GM21528 (cell line): ENCODE measurements at regions not wholly inside any gene's neighbourhood (a gene's known extent, or its start where the extent isn't known, plus 50 kb on each side); places are given as distances from the start of the nearest gene placed in this dataset.
"Not testable (repeated sequence)": the region's sequence is repeated elsewhere in the genome, so short reads cannot be mapped to it uniquely, and the experiment has no call there.

ENCODE experiments used
- ATAC-seq: cut with Tn5 transposase; IDR thresholded peaks from one replicate; pipeline ENCODE4 v1.9.1; 2021; ENCODE audit warnings: mild to moderate bottlenecking, moderate library complexity; ENCODE audit not compliant: unreplicated experiment, low FRiP score

DNA sequence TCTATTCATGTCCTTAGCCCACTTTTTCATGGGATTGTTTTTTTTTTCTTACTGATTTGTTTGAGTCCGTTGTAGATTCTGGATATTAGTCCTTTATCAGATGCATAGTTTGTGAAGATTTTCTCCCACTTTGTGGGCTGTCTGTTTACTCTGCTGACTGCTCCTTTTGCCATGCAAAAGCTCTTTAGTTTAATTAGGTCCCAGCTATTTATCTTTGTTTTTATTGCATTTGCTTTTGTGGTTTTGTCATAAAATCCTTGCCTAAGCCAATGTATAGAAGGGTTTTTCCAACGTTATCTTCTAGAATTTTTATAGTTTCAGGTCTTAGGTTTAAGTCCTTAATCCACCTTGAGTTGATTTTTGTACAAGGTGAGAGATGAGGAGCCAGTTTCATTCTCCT lies 358.9 kb downstream of the ADAMTS20 start:
- ATAC-seq = not testable (repeated sequence)

GRCh38 chr12:43192442-43192841 lies 359.6 kb downstream of the ADAMTS20 start:
- not testable (repeated sequence) for ATAC-seq

DNA sequence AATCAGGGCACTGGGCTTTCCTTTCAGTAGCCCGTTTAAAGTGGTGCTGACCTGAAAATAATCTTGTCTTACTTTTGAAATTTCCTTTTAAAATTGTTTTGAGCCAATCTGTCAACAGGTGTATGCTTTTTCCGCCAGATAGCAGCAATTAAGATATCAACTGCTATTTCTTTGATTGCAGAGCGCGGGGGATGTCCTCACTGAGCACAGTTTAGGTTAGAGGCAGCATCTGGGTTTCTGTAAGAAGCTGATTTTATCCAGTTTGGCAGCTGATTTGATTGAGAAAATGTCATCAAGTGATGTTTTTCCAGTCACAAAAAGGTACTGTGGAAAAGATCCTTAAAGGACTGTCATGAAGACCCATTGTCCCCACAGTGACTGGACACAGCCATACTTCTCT lies 371.8 kb downstream of the ADAMTS20 start:
- ATAC-seq = no peak

DNA sequence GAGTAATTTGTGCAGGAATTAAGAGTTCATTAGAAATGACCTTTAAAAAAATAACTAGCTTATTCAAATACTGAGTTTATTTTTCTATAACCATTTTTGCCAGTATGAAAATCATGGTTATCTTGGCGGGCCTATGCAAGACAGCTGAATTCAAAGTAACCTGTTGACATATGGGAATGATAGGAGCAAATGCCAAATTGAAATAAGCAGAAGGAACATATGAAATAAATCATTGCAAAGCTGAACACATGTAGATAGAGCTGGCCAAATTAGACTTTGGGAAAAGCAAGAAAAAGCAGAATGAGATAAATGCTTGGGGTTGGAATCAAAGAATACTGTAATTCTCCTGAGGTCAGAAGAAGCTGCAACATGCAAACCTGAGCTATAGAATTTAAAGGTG lies 372.5 kb downstream of the ADAMTS20 start:
- ATAC-seq = no peak

- ATAC-seq = no peak
Observed at GRCh38 chr12:43177276-43177675, 374.7 kb downstream of the ADAMTS20 start.

DNA sequence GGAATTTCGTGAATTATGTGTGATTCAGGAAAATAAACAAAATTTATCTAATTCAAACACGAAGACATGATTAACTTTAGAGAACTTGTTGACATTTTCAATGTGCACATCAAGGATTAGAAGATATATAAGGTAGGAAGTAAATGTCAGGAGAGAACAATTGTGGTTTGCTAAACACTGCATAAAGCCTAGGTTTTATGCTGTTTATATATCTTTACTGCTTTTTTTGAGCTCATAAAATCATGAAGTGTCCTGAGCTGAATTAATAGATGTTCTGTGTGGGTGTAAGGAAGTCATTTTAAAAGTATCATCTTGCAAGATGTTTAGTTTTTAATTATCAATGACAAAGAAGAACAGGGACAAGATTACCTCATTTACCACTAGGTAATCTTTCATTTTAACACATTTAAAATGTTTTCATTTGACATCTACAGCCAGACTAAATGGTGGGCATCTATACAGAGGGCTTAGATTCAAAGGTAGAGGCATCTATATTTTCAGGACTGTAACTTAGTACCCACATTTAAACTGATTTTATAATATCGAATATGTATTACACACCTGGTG lies 382.8 kb downstream of the ADAMTS20 start:
- ATAC-seq = no peak

DNA sequence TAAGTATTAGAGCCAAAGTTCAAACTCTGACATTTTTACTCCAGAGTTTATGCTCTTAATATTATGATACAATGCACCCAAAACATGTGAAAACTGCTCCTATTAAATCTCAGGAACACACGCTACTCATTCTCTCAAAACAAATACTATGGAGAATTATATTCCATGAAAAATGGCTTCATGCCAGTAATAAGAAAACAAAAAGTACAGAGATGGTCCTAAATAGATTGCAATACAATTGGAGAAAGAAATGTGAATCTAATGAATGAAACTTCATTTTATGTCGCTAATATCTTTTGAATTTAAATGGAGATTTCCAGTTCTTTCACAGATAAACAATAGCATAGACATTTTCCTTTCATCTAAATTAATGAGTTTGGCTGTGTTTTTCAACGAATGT lies 384.3 kb downstream of the ADAMTS20 start:
- ATAC-seq = no peak

DNA sequence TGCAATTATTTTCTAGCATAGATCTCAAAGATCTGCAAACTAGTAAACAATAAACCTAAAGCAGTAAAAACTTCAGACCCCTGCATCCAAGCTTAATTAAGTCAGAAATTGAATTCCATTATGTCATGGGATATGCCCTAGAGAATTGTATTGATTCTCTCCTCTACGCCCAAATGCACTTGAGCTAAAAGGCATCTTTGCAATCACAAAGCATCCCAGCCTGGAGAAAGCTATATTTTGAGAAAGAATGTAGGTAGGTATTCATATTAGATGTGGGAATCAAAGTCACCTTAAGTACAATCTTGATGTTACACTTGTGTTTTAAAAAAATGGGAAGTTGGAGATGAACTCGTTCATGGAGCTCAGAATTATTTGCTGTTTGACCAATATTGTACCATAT lies 386.7 kb downstream of the ADAMTS20 start:
- ATAC-seq = no peak

DNA sequence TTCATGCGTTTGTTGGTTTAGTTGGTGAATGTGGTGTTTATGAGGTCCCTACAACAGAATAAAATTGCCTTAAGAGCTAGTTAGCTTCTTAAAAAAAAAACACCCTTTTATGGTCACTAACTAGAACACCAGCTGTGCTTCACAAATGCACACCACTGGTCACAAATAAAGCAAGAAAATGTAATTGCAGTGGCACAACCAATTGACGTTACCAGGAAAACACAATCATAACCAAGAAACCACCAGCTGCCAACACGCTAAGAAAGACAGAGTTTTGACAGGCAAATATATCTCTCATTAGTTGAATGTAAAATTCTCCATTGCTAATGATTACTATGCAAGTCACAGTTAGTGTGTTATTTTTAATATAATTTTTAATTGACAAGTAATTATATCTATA lies 389.9 kb downstream of the ADAMTS20 start:
- no peak for ATAC-seq

- ATAC-seq = no peak
Observed at GRCh38 chr12:43159506-43159905, 392.5 kb downstream of the ADAMTS20 start.

- no peak for ATAC-seq
Observed at GRCh38 chr12:43158126-43158525, 393.9 kb downstream of the ADAMTS20 start.

DNA sequence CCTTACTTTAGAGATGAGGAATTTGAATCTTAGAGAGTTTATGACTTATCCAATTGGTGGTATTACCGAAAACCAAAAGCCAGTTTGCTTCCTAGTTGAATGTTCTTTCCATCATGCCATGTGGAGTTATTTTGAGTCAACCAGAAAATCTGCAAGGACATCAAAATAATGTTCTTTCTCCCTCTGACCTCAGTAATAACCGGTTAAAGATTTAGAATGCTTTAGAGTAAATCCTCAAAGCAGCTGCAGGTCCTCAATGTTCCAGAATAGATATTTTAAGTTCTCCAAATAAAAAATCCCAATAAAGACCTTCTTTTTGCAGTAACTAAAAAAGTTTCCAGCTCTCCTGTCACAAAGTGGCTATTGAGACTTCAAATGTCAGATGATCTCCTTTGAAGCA lies 396.6 kb downstream of the ADAMTS20 start:
- ATAC-seq = no peak

DNA sequence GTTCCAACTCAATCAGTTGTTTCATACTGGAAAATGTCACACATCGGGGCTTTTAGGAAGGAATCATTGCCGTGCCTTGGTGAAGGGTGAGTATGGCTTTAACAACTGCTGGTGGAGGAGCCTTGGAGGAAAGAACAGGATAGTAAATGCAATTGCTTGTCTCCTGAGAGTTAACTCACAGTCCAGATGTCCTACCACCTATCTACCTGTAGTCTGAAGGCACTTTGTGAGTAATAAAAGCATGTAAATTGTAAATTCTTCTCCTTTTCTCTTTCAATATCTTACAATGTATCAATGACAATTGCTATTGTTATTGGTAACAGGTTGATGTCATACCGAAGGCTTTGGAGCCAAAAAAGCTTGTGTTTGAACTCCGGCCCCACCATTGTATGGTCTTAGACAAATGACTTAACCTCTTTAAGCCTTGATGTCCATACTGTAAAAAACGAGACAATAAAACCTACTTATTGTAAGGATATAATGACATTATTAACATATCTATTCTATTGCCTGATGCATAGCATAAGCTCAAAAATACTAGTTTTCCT lies 397.4 kb downstream of the ADAMTS20 start:
- ATAC-seq = no peak

GRCh38 chr12:43151441-43151981 lies 400.5 kb downstream of the ADAMTS20 start:
- ATAC-seq = no peak

DNA sequence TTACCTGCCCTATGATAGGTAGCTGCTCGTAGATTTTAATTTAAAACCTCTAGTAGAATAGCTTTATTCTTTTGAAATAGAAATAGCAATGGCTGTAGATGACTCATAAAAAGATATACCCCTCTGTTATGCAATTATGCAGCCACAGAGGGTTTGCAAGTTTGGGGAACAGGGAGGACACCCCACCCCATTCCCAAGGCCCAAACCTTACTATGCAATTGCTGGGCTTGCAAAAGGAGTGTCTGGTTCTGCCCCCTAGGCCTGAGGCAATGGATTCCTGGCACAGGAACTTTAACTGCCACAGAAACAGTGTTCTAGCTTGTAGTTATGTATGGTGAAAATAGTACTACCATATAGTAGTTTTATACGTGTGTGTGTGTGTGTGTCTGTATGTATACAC lies 403.3 kb downstream of the ADAMTS20 start:
- no peak for ATAC-seq

DNA sequence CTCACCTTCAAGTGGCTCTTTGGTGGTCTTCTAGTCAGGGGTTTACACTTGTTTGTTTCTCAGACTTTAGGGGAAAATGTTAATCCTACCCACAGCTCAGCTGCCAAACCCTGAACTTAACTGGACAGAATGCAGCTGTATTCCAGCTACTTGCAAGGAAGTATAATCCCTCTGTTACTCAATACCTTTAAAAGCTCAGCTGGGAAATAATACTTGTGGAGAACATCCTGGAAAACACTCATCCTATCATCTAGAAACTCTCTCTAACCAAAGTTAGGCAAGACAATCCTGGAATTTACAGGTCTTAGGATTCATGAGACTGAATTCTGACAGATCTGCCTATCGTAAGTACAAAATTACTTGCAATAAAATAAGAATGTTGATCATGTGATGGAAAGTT lies 404.1 kb downstream of the ADAMTS20 start:
- no peak for ATAC-seq

DNA sequence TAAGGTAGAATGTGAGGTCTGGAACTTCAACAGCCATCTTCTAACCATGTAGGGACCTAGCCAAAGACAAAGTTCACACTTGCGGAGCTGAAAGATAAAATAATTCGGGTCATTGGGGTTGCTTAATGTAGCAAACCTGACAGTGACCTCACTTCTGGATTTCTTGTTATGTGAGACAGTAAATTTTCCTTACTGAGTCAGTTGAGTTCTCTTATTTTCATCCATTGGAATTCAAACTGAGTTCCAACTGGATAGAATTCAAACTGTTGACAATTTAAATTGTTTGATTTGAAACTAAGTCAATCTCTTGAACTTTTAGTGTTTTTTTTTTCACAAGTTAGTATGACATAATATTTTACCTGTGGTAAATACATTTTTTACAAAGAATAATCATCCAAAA lies 406.5 kb downstream of the ADAMTS20 start:
- no peak for ATAC-seq

- no peak for ATAC-seq
Observed at GRCh38 chr12:43143278-43143677, 408.7 kb downstream of the ADAMTS20 start.

DNA sequence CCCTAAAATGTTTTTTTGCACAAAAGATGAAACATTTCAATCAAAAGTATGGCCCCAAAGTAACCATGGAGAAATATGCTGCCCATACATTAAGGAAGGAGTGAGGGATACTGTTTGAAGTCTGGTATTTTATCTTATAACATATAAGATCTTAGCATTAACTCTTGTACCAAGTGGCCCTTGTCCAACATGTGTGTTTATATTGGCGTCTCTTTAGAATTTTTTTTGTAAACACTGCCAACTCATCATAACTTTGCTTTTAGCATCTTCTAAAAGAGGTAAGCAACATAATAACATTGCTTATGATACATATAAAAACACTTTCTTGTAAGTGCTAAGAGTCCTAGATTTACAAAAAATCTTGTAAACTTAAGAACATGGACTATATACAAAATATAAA lies 419.7 kb downstream of the ADAMTS20 start:
- ATAC-seq = no peak

- ATAC-seq = no peak
Observed at GRCh38 chr12:43131301-43131700, 420.7 kb downstream of the ADAMTS20 start.

GRCh38 chr12:43127886-43128549 lies 424.0 kb downstream of the ADAMTS20 start:
- no peak for ATAC-seq
